Panc1 (cell line): ENCODE measurements at regions not wholly inside any gene's neighbourhood (a gene's known extent, or its start where the extent isn't known, plus 50 kb on each side); places are given as distances from the start of the nearest gene placed in this dataset.

ENCODE experiments used
- CTCF ChIP-seq: fragments of 450-650 bp; IDR thresholded peaks from 2 replicates; pipeline ENCODE4 v1.5.1; 2017; ENCODE audit warnings: mild to moderate bottlenecking
- REST ChIP-seq, 2 experiments: IDR thresholded peaks; 2 replicates each; pipeline ENCODE4 v1.6.1; 2011 to 2012; ENCODE audit warnings: low read depth in 2 of 2, control low read depth in 1 of 2, low read length in 1 of 2, mild to moderate bottlenecking in 1 of 2, moderate library complexity in 1 of 2; ENCODE audit not compliant: insufficient read depth in 1 of 2

- TF ChIP-seq REST (IDR thresholded peaks at IDR 0.05; ENCODE audit: insufficient read depth in 1 of 2, low read depth in 2 of 2, low read length in 1 of 2) (no peak), CTCF (no peak)
Observed at GRCh38 chr12:33192226-33192625, 247.4 kb downstream of the SYT10 start.
